SK-N-SH (cell line): ENCODE measurements at regions not wholly inside any gene's neighbourhood (a gene's known extent, or its start where the extent isn't known, plus 50 kb on each side); places are given as distances from the start of the nearest gene placed in this dataset.

ENCODE experiments used
- CTCF ChIA-PET: fragments of 300-600, 350-600 bp; formaldehyde crosslinking; extraction: SDS; loops from one replicate; lab custom pipeline; 2021; lab: Yijun Ruan, JAX
- POLR2A ChIA-PET: fragments of 350-600 bp; sonication (Branson Sonifier 250); formaldehyde crosslinking; extraction: SDS; loops from one replicate; lab custom pipeline; 2020; ENCODE audit warnings: antibody characterized with exemption, inconsistent platforms; lab: Yijun Ruan, JAX
- DNase-seq: peaks from one replicate; pipeline ENCODE4 v3.0.0; 2012
- H2AFZ ChIP-seq: fragments of 200-600 bp; sonication (generic); 2 replicates; pipeline ENCODE4 v1.8.1; 2016; ENCODE audit warnings: antibody characterized with exemption, mild to moderate bottlenecking, low read depth
- H3F3A ChIP-seq: fragments of 200-600 bp; sonication (generic); replicated peaks from 2 replicates; pipeline ENCODE3; 2016; ENCODE audit warnings: antibody characterized with exemption, mild to moderate bottlenecking; ENCODE audit not compliant: insufficient read depth
- H3K27ac ChIP-seq, 2 experiments: fragments of 200-500 bp in 1 of 2; fragments of 200-600 bp in 1 of 2; sonication (Bioruptor generic) in 1 of 2; sonication (generic), shearing (Covaris generic) in 1 of 2; 2 replicates each; pipeline versions ENCODE4 v1.5.1 to v1.6.1; 2014 to 2016; ENCODE audit warnings: low read depth in 2 of 2, inconsistent platforms in 1 of 2, low read length in 1 of 2, mild to moderate bottlenecking in 1 of 2, mixed read lengths in 1 of 2
- H3K27me3 ChIP-seq: fragments of 200-600 bp; sonication (generic), shearing (Covaris generic); 2 replicates; pipeline ENCODE4 v1.6.1; 2016; ENCODE audit warnings: mixed run types; ENCODE audit not compliant: insufficient read depth
- H3K36me3 ChIP-seq, 2 experiments: fragments of 200-500 bp in 1 of 2; fragments of 200-600 bp in 1 of 2; sonication (Bioruptor generic) in 1 of 2; sonication (generic) in 1 of 2; replicated peaks in 1 of 2; 2 replicates each; pipeline versions ENCODE3 to v1.5.1; 2014 to 2016; ENCODE audit warnings: low read length in 1 of 2, mild to moderate bottlenecking in 1 of 2; ENCODE audit not compliant: insufficient read depth in 2 of 2, control insufficient read depth in 1 of 2
- H3K4me1 ChIP-seq, 2 experiments: fragments of 200-500 bp in 1 of 2; fragments of 200-600 bp in 1 of 2; sonication (Bioruptor generic) in 1 of 2; sonication (generic), shearing (Covaris generic) in 1 of 2; 2 replicates each; pipeline versions ENCODE4 v1.5.1 to v1.6.1; 2014 to 2016; ENCODE audit warnings: low read depth in 1 of 2, low read length in 1 of 2, mixed run types in 1 of 2; ENCODE audit not compliant: insufficient read depth in 2 of 2, control insufficient read depth in 1 of 2
- H3K4me2 ChIP-seq: fragments of 200-600 bp; sonication (generic), shearing (Covaris generic); 2 replicates; pipeline ENCODE4 v1.6.1; 2017; ENCODE audit warnings: mixed run types
- H3K4me3 ChIP-seq, 2 experiments: fragments of 200-500 bp in 1 of 2; fragments of 200-600 bp in 1 of 2; sonication (Bioruptor generic) in 1 of 2; sonication (generic), shearing (Covaris generic) in 1 of 2; 2 replicates each; pipeline versions ENCODE4 v1.5.1 to v1.8.1; 2014 to 2016; ENCODE audit warnings: low read depth in 2 of 2, inconsistent platforms in 1 of 2, low read length in 1 of 2, mild to moderate bottlenecking in 1 of 2, mixed read lengths in 1 of 2, moderate library complexity in 1 of 2
- H3K79me2 ChIP-seq: fragments of 200-600 bp; sonication (generic); 2 replicates; pipeline ENCODE4 v1.8.1; 2017; ENCODE audit warnings: mild to moderate bottlenecking; ENCODE audit not compliant: insufficient read depth
- H3K9ac ChIP-seq: fragments of 200-600 bp; sonication (generic); 2 replicates; pipeline ENCODE4 v1.6.1; 2017; ENCODE audit warnings: mixed run types
- H3K9me2 ChIP-seq: fragments of 200-600 bp; sonication (generic); 2 replicates; pipeline ENCODE4 v1.6.1; 2017; ENCODE audit warnings: mixed run types
- H3K9me3 ChIP-seq: fragments of 200-600 bp; sonication (generic); 2 replicates; pipeline ENCODE4 v1.6.1; 2017; ENCODE audit warnings: mixed run types, mild to moderate bottlenecking, moderate library complexity
- H4K20me1 ChIP-seq: fragments of 200-600 bp; sonication (generic); 2 replicates; pipeline ENCODE4 v1.6.1; 2017; ENCODE audit warnings: mild to moderate bottlenecking, mixed run types; ENCODE audit not compliant: insufficient read depth
- CHD2 ChIP-seq: fragments of 150-350 bp; IDR thresholded peaks from 2 replicates; pipeline ENCODE4 v1.6.1; 2018; ENCODE audit warnings: low read length; ENCODE audit not compliant: partially characterized antibody
- ELF1 ChIP-seq: IDR thresholded peaks from 2 replicates; pipeline ENCODE4 v1.4.0; 2012
- EP300 ChIP-seq, 2 experiments: IDR thresholded peaks; 2 replicates each; pipeline versions ENCODE4 v1.4.0 to v1.6.1; 2012; ENCODE audit warnings: borderline replicate concordance in 1 of 2, low read depth in 1 of 2, low read length in 1 of 2
- FOXJ3 ChIP-seq: sonication (generic); formaldehyde crosslinking; IDR thresholded peaks from 2 replicates; pipeline ENCODE4 v1.5.1; 2020; ENCODE audit warnings: mild to moderate bottlenecking, missing genetic modification reagents
- GABPA ChIP-seq: IDR thresholded peaks from 2 replicates; pipeline ENCODE4 v1.4.0; 2012; ENCODE audit warnings: low read depth, mild to moderate bottlenecking
- GATA2 ChIP-seq: sonication (generic); formaldehyde crosslinking; IDR thresholded peaks from 2 replicates; pipeline ENCODE4 v1.5.0; 2020; ENCODE audit warnings: mild to moderate bottlenecking, missing genetic modification reagents
- JUND ChIP-seq: IDR thresholded peaks from 2 replicates; pipeline ENCODE4 v1.4.0; 2012
- MAX ChIP-seq: IDR thresholded peaks from 2 replicates; pipeline ENCODE4 v1.4.0; 2012; ENCODE audit warnings: low read depth
- MEF2A ChIP-seq: IDR thresholded peaks from 2 replicates; pipeline ENCODE4 v1.4.0; 2012; ENCODE audit warnings: low read depth, borderline replicate concordance
- MXI1 ChIP-seq: IDR thresholded peaks from 2 replicates; pipeline ENCODE4 v1.6.1; 2012; ENCODE audit warnings: mild to moderate bottlenecking, low read depth, low read length, improper control_type of control experiment
- NFIC ChIP-seq: IDR thresholded peaks from 2 replicates; pipeline ENCODE4 v1.4.0; 2012; ENCODE audit warnings: borderline replicate concordance
- RFX5 ChIP-seq: IDR thresholded peaks from 2 replicates; pipeline ENCODE4 v1.6.1; 2012; ENCODE audit warnings: mild to moderate bottlenecking, improper control_type of control experiment, low read length
- RXRA ChIP-seq: IDR thresholded peaks from 2 replicates; pipeline ENCODE4 v1.4.0; 2012; ENCODE audit warnings: low read depth, mild to moderate bottlenecking, borderline replicate concordance
- SIN3A ChIP-seq: IDR thresholded peaks from 2 replicates; pipeline ENCODE4 v1.6.1; 2012; ENCODE audit warnings: low read depth, mild to moderate bottlenecking, low read length, moderate library complexity, borderline replicate concordance
- SMC3 ChIP-seq: IDR thresholded peaks from 2 replicates; pipeline ENCODE4 v1.6.1; 2012; ENCODE audit warnings: low read depth, low read length, improper control_type of control experiment
- TAF1 ChIP-seq: IDR thresholded peaks from 2 replicates; pipeline ENCODE4 v1.6.1; 2012; ENCODE audit warnings: low read depth, mild to moderate bottlenecking, low read length, moderate library complexity, borderline replicate concordance
- WGBS: methylation state at CpG from one replicate; pipeline ENCODE4 v1.1.6; 2017; ENCODE audit warnings: low lambda C conversion rate; 5-methylcytosine and 5-hydroxymethylcytosine counted together
- TF ChIP-seq, protein P1 (sequence below): fragments of 200-600 bp; sonication (generic); IDR thresholded peaks from 2 replicates; pipeline ENCODE4 v1.6.1; 2017; ENCODE audit warnings: antibody characterized with exemption, mild to moderate bottlenecking, moderate library complexity
- TF ChIP-seq, protein P2 (sequence below): IDR thresholded peaks from 2 replicates; pipeline ENCODE4 v1.6.1; 2012; ENCODE audit warnings: mild to moderate bottlenecking, low read depth, low read length, moderate library complexity
- TF ChIP-seq, protein P3 (sequence below): fragments of 150-350 bp; IDR thresholded peaks from 2 replicates; pipeline ENCODE4 v1.6.1; 2016; ENCODE audit warnings: mild to moderate bottlenecking, low read depth, low read length
- TF ChIP-seq, protein P4 (sequence below): fragments of 150-350 bp; IDR thresholded peaks from 2 replicates; pipeline ENCODE4 v1.6.1; 2017; ENCODE audit warnings: antibody characterized with exemption, low read length, low read depth, borderline replicate concordance

DNA sequence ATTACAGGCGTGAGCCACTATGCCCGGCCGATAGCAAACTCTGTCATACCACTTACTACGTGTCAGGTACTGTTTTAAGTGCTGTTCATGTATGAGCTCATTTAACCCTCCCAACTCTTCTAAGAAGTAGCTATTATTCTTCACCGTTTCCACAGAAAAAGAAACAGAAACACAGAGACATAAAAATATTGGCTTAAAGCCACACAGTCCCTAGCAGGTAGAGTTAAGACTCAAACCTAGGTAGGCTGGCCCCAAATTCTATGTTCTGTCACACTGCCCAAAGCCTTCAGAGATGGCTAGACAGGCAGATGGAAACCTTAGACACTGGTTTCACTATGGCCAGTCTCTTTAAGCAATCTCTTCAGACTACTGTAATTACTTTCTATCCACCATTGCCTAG is 149.8 kb upstream of the KCNMB2 start:
- Histone ChIP-seq H3K79me2 (no peaks in the 10 kb centered on the region), H3K27me3 (no peaks in the 10 kb centered on the region), H2AFZ (no peak overlapping the region), H3K9me3 (no peaks in the 10 kb centered on the region), H3F3A (peaks cover 25% of the 10 kb centered on the region), H3K36me3 (no peaks in the 10 kb centered on the region), H3K4me3 (no peak overlapping the region), H3K9me2 (no peaks in the 10 kb centered on the region), H3K4me1 (peaks cover 21 to 28% of the 10 kb centered on the region in 2 experiments), H3K4me2 (no peak overlapping the region), H3K27ac (no peak overlapping the region), H3K9ac (no peak overlapping the region), H4K20me1 (no peaks in the 10 kb centered on the region)
- WGBS, result 89% methylated on average over 5 of the region's 5 CpGs
- no peak for DNase-seq
- TF ChIP-seq EP300 (IDR thresholded peaks at IDR 0.05; ENCODE audit: borderline replicate concordance in 1 of 2, low read depth in 1 of 2, low read length in 1 of 2) (no peak), SIN3A (no peak), MAX (no peak), TAF1 (no peak), MXI1 (no peak), CHD2 (no peak), ELF1 (no peak), JUND (no peak), SMC3 (no peak), RXRA (no peak), GABPA (no peak), GATA2 (CRISPR knock-in tag) (no peak), FOXJ3 (no peak), RFX5 (no peak), NFIC (no peak), MEF2A (no peak)
- TF ChIP-seq, protein P1, sequence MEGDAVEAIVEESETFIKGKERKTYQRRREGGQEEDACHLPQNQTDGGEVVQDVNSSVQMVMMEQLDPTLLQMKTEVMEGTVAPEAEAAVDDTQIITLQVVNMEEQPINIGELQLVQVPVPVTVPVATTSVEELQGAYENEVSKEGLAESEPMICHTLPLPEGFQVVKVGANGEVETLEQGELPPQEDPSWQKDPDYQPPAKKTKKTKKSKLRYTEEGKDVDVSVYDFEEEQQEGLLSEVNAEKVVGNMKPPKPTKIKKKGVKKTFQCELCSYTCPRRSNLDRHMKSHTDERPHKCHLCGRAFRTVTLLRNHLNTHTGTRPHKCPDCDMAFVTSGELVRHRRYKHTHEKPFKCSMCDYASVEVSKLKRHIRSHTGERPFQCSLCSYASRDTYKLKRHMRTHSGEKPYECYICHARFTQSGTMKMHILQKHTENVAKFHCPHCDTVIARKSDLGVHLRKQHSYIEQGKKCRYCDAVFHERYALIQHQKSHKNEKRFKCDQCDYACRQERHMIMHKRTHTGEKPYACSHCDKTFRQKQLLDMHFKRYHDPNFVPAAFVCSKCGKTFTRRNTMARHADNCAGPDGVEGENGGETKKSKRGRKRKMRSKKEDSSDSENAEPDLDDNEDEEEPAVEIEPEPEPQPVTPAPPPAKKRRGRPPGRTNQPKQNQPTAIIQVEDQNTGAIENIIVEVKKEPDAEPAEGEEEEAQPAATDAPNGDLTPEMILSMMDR, result no peak
- TF ChIP-seq, protein P2, sequence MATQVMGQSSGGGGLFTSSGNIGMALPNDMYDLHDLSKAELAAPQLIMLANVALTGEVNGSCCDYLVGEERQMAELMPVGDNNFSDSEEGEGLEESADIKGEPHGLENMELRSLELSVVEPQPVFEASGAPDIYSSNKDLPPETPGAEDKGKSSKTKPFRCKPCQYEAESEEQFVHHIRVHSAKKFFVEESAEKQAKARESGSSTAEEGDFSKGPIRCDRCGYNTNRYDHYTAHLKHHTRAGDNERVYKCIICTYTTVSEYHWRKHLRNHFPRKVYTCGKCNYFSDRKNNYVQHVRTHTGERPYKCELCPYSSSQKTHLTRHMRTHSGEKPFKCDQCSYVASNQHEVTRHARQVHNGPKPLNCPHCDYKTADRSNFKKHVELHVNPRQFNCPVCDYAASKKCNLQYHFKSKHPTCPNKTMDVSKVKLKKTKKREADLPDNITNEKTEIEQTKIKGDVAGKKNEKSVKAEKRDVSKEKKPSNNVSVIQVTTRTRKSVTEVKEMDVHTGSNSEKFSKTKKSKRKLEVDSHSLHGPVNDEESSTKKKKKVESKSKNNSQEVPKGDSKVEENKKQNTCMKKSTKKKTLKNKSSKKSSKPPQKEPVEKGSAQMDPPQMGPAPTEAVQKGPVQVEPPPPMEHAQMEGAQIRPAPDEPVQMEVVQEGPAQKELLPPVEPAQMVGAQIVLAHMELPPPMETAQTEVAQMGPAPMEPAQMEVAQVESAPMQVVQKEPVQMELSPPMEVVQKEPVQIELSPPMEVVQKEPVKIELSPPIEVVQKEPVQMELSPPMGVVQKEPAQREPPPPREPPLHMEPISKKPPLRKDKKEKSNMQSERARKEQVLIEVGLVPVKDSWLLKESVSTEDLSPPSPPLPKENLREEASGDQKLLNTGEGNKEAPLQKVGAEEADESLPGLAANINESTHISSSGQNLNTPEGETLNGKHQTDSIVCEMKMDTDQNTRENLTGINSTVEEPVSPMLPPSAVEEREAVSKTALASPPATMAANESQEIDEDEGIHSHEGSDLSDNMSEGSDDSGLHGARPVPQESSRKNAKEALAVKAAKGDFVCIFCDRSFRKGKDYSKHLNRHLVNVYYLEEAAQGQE, result no peak
- TF ChIP-seq, protein P3, sequence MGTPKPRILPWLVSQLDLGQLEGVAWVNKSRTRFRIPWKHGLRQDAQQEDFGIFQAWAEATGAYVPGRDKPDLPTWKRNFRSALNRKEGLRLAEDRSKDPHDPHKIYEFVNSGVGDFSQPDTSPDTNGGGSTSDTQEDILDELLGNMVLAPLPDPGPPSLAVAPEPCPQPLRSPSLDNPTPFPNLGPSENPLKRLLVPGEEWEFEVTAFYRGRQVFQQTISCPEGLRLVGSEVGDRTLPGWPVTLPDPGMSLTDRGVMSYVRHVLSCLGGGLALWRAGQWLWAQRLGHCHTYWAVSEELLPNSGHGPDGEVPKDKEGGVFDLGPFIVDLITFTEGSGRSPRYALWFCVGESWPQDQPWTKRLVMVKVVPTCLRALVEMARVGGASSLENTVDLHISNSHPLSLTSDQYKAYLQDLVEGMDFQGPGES, result no peak
- TF ChIP-seq, protein P4, sequence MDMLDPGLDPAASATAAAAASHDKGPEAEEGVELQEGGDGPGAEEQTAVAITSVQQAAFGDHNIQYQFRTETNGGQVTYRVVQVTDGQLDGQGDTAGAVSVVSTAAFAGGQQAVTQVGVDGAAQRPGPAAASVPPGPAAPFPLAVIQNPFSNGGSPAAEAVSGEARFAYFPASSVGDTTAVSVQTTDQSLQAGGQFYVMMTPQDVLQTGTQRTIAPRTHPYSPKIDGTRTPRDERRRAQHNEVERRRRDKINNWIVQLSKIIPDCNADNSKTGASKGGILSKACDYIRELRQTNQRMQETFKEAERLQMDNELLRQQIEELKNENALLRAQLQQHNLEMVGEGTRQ, result no peak
- CTCF ChIA-PET, result interaction anchor here (1.7 to 2.4 kb wide), 5 partner anchors 8 to 1513 kb away, joined by 4 to 18 read pairs (median 8); no protein-coding TSS in a partner anchor
- POLR2A ChIA-PET, result no interaction called here
